ENCODE measurements at regions not wholly inside any gene's neighbourhood (a gene's known extent, or its start where the extent isn't known, plus 50 kb on each side); places are given as distances from the start of the nearest gene placed in this dataset.

- DNase-seq (ENCODE audit: low read depth, low spot score), result no peak
- no peak overlapping the region for H3K4me2 ChIP-seq (ENCODE audit: control insufficient read depth, insufficient read depth)
- no peak overlapping the region for H3K4me3 ChIP-seq
- RAD21 ChIA-PET (ENCODE audit: unreplicated experiment), result no interaction called here
- no peaks in the 10 kb centered on the region for H3K36me3 ChIP-seq (ENCODE audit: control insufficient read depth in 2 of 2, insufficient read depth in 2 of 2, low read length in 1 of 2)
- H4K20me1 ChIP-seq (ENCODE audit: control insufficient read depth, insufficient read depth), result no peaks in the 10 kb centered on the region
- no peak overlapping the region for H3K9ac ChIP-seq (ENCODE audit: control insufficient read depth, insufficient read depth, low read length)
- TF ChIP-seq E4F1 (IDR thresholded peaks at IDR 0.05; ENCODE audit: borderline replicate concordance, partially characterized antibody) (no peak), POU2F2 (IDR thresholded peaks at IDR 0.05; ENCODE audit: borderline replicate concordance, low read depth, low read length) (no peak), SMC3 (IDR thresholded peaks at IDR 0.05; ENCODE audit: borderline replicate concordance, low read length) (no peak), ZNF687 (IDR thresholded peaks at IDR 0.05) (no peak), SMAD1 (IDR thresholded peaks at IDR 0.05; ENCODE audit: low read depth, partially characterized antibody) (no peak), PRDM15 (CRISPR knock-in tag; IDR thresholded peaks at IDR 0.05) (no peak), BACH1 (IDR thresholded peaks at IDR 0.05; ENCODE audit: borderline replicate concordance) (no peak), EZH2 (IDR thresholded peaks at IDR 0.05; ENCODE audit: borderline replicate concordance, control insufficient read depth, low read depth, low read length) (no peak), RBBP5 (conservative IDR thresholded peaks at IDR 0.05) (no peak)
- no peak for ATAC-seq
- POLR2A ChIA-PET, result no interaction called here
- no peaks in the 10 kb centered on the region for H3K4me1 ChIP-seq (ENCODE audit: control insufficient read depth, insufficient read depth, low read length)
- H3K27ac ChIP-seq (ENCODE audit: control insufficient read depth, insufficient read depth), result no peak overlapping the region
- in situ Hi-C loops (cut with MboI) (no loop called here), intact Hi-C loops (cut with micrococcal nuclease; ENCODE audit: unreplicated experiment) (no loop called here)
- BruUV-seq (replicated peaks), result no TSS peak
- 0% methylated on average over 1 of the region's 1 CpG for WGBS (ENCODE audit: insufficient coverage, insufficient replicate concordance, low lambda C conversion rate, missing lambda C conversion rate)
- no peaks in the 10 kb centered on the region for H3K27me3 ChIP-seq (replicated peaks in 1 of 2; ENCODE audit: control insufficient read depth in 2 of 2, insufficient read depth in 2 of 2, low read length in 1 of 2)
- CTCF ChIA-PET, result no interaction called here
- H2AFZ ChIP-seq (ENCODE audit: control insufficient read depth, low read depth, low read length), result no peak overlapping the region
- H3K79me2 ChIP-seq (ENCODE audit: control insufficient read depth, insufficient read depth, low read length), result no peaks in the 10 kb centered on the region
- no peaks in the 10 kb centered on the region for H3K9me3 ChIP-seq (replicated peaks; ENCODE audit: control insufficient read depth, insufficient read depth, low read length)
- FAIRE-seq, result no peak
- SMC1A ChIA-PET (ENCODE audit: uncharacterized antibody, unreplicated experiment), result no interaction called here
These were observed 94.1 kb upstream of the TMEM26 start for GRCh38 chr10:61547297-61547696.
